Mucosa of descending colon (tissue), 3 donors: ENCODE measurements at regions not wholly inside any gene's neighbourhood (a gene's known extent, or its start where the extent isn't known, plus 50 kb on each side); places are given as distances from the start of the nearest gene placed in this dataset.
"Not testable (repeated sequence)": the region's sequence is repeated elsewhere in the genome, so short reads cannot be mapped to it uniquely, and the experiment has no call there.

Experiments
- ATAC-seq: fragments of 200-7000 bp; cut with Tn5 transposase; one replicate; pipeline ENCODE4 v1.9.1; 2020; ENCODE audit warnings: mild to moderate bottlenecking, moderate library complexity
- DNase-seq, 3 donors: peaks; one replicate each; pipeline ENCODE4 v3.0.0-alpha.2; 2020
- H3K36me3 ChIP-seq: fragments of 200-600 bp; one replicate; pipeline ENCODE4 v1.8.0; 2021; ENCODE audit warnings: low read depth, mild to moderate bottlenecking
- H3K4me1 ChIP-seq: fragments of 200-600 bp; one replicate; pipeline ENCODE4 v1.8.0; 2021; ENCODE audit warnings: low read depth, mild to moderate bottlenecking
- H3K4me3 ChIP-seq: fragments of 200-600 bp; one replicate; pipeline ENCODE4 v1.8.0; 2021; ENCODE audit warnings: mild to moderate bottlenecking
- H3K9me3 ChIP-seq: fragments of 200-600 bp; one replicate; pipeline ENCODE4 v1.8.0; 2021; ENCODE audit warnings: mild to moderate bottlenecking
- CTCF ChIP-seq: fragments of 200-600 bp; IDR thresholded peaks from one replicate; pipeline ENCODE4 v1.8.0; 2022; ENCODE audit warnings: antibody characterized with exemption, mild to moderate bottlenecking
- intact Hi-C, 2 donors: fragments of 100-400 bp; cut with DNase I in 1 of 2; cut with micrococcal nuclease in 1 of 2; formaldehyde crosslinking; loops; one replicate each; pipeline versions ENCODE4 v1.11.0 to v1.11.1; 2022; cut with DNase I, micrococcal nuclease
- donor health status: DM: no; HTN: no; CAD: no; lungs with moderate emphysema.
- donor health status: DM: no; HTN: no; CAD: no.
- donor health status: DM: no; HTN: yes; CAD: no.

- Histone ChIP-seq H3K4me3 (no peak overlapping the region), H3K4me1 (no peaks in the 10 kb centered on the region), H3K9me3 (no peaks in the 10 kb centered on the region), H3K36me3 (no peaks in the 10 kb centered on the region)
- DNase-seq (no peak), ATAC-seq (no peak)
- no peak for TF ChIP-seq CTCF
- intact Hi-C loops, result no loop called here
These were observed 253.0 kb downstream of the KTN1 start for GRCh38 chr14:55832974-55833373.

GRCh38 chr14:55834390-55834789 is 254.4 kb downstream of the KTN1 start:
- DNase-seq (no peak), ATAC-seq (no peak)
- Histone ChIP-seq H3K4me3 (no peak overlapping the region), H3K9me3 (no peaks in the 10 kb centered on the region), H3K36me3 (no peaks in the 10 kb centered on the region), H3K4me1 (no peaks in the 10 kb centered on the region)
- TF ChIP-seq CTCF, result no peak
- intact Hi-C loops, result no loop called here

- H3K36me3 ChIP-seq, result no peaks in the 10 kb centered on the region
- H3K4me3 ChIP-seq, result no peak overlapping the region
- intact Hi-C loops, result no loop called here
- no peak for DNase-seq
- no peaks in the 10 kb centered on the region for H3K9me3 ChIP-seq
- no peak for ATAC-seq
- TF ChIP-seq CTCF, result no peak
- H3K4me1 ChIP-seq, result no peaks in the 10 kb centered on the region
These were observed 256.0 kb downstream of the KTN1 start for GRCh38 chr14:55835985-55836384.

GRCh38 chr14:55837467-55837866 is 257.5 kb downstream of the KTN1 start:
- no peaks in the 10 kb centered on the region for H3K9me3 ChIP-seq
- no peaks in the 10 kb centered on the region for H3K36me3 ChIP-seq
- intact Hi-C loops, result no loop called here
- H3K4me3 ChIP-seq, result no peak overlapping the region
- no peak for TF ChIP-seq CTCF
- DNase-seq, result no peak
- ATAC-seq, result no peak
- H3K4me1 ChIP-seq, result no peaks in the 10 kb centered on the region

GRCh38 chr14:55838529-55839052 is 258.6 kb downstream of the KTN1 start:
- no peak for ATAC-seq
- intact Hi-C loops, result no loop called here
- TF ChIP-seq CTCF, result no peak

GRCh38 chr14:55839301-55839947 is 259.4 kb downstream of the KTN1 start:
- H3K36me3 ChIP-seq, ATAC-seq, DNase-seq, H3K4me3 ChIP-seq, intact Hi-C loops, H3K9me3 ChIP-seq, H3K4me1 ChIP-seq: not testable (repeated sequence)

More at GRCh38 chr14:55838529-55839052, 258.6 kb downstream of the KTN1 start:
- Histone ChIP-seq H3K4me3 (no peak overlapping the region), H3K36me3 (no peaks in the 10 kb centered on the region), H3K9me3 (no peaks in the 10 kb centered on the region), H3K4me1 (peaks cover 4% of the 10 kb centered on the region)
- DNase-seq, result no peak
